ENCODE measurements at regions not wholly inside any gene's neighbourhood (a gene's known extent, or its start where the extent isn't known, plus 50 kb on each side); places are given as distances from the start of the nearest gene placed in this dataset.

DNA sequence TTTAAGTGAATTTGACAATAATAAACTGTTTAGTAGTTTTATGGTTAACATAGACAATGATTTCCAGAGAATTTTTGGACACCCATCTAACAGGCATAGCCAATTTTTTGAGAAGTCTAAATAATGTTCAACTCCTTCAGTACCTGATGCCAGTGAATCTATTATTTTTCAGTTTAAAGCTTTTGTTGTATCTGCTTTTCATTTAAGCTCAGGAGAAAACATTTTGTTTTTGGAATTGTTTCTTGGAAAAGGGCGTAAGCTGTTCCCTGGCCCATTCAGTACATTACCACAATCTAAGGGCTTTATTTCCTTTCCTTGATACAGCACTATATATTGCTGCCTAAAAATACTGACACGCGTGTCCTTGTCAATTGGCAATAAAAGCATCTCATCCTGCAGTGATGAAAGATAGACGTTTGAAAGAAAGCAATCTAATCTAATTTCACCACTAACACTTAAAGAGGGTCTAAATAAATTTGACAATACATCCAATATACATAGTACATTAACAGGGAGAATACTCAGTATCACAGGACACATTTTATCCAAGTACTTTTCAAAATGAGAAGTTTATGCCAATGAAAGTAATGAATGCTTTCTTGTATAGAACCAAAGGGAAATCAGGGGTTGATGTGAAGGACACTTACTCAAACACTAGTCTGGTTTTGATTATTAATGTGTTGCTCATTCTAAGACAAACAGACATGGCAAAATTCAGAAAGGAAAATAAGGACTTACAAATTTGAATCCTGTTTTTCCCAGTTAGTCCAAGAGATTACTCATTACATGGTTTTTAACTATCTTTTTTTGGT is 104.2 kb upstream of the LGR5 start (continued):
- TF ChIP-seq, protein P1, sequence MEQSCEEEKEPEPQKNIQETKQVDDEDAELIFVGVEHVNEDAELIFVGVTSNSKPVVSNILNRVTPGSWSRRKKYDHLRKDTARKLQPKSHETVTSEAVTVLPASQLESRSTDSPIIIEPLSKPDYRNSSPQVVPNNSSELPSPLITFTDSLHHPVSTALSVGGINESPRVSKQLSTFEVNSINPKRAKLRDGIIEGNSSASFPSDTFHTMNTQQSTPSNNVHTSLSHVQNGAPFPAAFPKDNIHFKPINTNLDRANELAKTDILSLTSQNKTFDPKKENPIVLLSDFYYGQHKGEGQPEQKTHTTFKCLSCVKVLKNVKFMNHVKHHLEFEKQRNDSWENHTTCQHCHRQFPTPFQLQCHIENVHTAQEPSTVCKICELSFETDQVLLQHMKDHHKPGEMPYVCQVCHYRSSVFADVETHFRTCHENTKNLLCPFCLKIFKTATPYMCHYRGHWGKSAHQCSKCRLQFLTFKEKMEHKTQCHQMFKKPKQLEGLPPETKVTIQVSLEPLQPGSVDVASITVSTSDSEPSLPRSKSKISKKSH (CRISPR knock-in tag; IDR thresholded peaks at IDR 0.05), result no peak
- no peak for TF ChIP-seq XRCC3 (IDR thresholded peaks at IDR 0.05)
- no peak for TF ChIP-seq POLR2B (IDR thresholded peaks at IDR 0.05; ENCODE audit: low read depth, partially characterized antibody)
- TF ChIP-seq ZNF696 (CRISPR knock-in tag; conservative IDR thresholded peaks at IDR 0.05), result no peak
- no peak for TF ChIP-seq TCF3 (CRISPR knock-in tag; IDR thresholded peaks at IDR 0.05)
- TF ChIP-seq, protein P2, sequence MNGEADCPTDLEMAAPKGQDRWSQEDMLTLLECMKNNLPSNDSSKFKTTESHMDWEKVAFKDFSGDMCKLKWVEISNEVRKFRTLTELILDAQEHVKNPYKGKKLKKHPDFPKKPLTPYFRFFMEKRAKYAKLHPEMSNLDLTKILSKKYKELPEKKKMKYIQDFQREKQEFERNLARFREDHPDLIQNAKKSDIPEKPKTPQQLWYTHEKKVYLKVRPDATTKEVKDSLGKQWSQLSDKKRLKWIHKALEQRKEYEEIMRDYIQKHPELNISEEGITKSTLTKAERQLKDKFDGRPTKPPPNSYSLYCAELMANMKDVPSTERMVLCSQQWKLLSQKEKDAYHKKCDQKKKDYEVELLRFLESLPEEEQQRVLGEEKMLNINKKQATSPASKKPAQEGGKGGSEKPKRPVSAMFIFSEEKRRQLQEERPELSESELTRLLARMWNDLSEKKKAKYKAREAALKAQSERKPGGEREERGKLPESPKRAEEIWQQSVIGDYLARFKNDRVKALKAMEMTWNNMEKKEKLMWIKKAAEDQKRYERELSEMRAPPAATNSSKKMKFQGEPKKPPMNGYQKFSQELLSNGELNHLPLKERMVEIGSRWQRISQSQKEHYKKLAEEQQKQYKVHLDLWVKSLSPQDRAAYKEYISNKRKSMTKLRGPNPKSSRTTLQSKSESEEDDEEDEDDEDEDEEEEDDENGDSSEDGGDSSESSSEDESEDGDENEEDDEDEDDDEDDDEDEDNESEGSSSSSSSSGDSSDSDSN (IDR thresholded peaks at IDR 0.05; ENCODE audit: borderline replicate concordance in 1 of 2, low read depth in 2 of 2, low read length in 2 of 2), result no peak
- TF ChIP-seq, protein P3, sequence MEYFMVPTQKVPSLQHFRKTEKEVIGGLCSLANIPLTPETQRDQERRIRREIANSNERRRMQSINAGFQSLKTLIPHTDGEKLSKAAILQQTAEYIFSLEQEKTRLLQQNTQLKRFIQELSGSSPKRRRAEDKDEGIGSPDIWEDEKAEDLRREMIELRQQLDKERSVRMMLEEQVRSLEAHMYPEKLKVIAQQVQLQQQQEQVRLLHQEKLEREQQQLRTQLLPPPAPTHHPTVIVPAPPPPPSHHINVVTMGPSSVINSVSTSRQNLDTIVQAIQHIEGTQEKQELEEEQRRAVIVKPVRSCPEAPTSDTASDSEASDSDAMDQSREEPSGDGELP (CRISPR knock-in tag; IDR thresholded peaks at IDR 0.05; ENCODE audit: borderline replicate concordance), result no peak
- TF ChIP-seq ERF (CRISPR knock-in tag; IDR thresholded peaks at IDR 0.05), result no peak
- no peak for TF ChIP-seq HNRNPH1 (optimal IDR thresholded peaks at IDR 0.05; ENCODE audit: low read depth, low read length)
- TF ChIP-seq TAF15 (IDR thresholded peaks at IDR 0.05; ENCODE audit: low read depth, low read length), result no peak
